ENCODE measurements at regions not wholly inside any gene's neighbourhood (a gene's known extent, or its start where the extent isn't known, plus 50 kb on each side); places are given as distances from the start of the nearest gene placed in this dataset.
"Not testable (repeated sequence)": the region's sequence is repeated elsewhere in the genome, so short reads cannot be mapped to it uniquely, and the experiment has no call there.

- no peak for DNase-seq
Measured at GRCh38 chr11:69572861-69573260, 68.1 kb upstream of the CCND1 start.

DNA sequence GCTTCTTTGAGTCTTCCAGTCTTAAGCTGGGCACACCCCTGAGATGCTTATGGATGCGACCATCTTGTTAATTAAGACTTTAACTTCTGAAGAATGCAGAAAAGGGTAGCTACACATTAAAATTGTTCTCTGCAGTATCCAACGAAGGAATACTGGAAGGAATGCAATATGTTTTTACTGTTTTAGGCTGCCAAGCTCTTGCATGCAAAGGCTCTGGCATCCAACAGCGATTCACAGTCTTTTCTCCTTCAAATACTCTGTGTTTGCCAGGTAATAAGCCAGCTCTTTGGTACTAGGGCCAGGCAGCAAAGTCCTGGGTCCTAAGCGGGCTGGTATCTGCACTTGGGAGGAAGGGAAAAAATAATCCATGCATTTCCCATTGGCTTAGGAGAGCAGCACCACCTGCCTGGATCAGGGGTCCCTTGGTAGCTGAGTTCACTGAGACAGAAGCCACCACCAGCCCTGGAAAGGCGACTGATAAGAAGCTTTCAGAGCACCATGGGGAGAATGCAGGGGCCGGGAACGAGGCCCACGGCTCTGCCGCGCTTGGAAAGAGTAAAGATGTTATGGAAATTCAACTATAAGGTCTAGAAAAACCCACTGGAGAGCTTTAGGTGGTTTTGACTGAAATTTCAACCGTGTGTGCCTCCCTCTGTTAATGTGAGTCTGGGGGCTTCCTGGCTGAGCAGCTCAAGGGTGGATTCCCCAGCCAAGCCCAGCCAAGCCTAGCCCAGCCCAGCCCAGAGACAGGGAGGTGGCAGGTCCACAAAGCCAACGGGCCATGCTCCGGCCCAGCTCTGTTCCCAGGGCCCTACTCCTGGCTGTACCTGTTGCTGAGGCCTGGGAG lies 67.0 kb upstream of the CCND1 start:
- DNase-seq = no peak

- DNase-seq = no peak
Measured at GRCh38 chr11:69574608-69575255, 66.2 kb upstream of the CCND1 start.

DNA sequence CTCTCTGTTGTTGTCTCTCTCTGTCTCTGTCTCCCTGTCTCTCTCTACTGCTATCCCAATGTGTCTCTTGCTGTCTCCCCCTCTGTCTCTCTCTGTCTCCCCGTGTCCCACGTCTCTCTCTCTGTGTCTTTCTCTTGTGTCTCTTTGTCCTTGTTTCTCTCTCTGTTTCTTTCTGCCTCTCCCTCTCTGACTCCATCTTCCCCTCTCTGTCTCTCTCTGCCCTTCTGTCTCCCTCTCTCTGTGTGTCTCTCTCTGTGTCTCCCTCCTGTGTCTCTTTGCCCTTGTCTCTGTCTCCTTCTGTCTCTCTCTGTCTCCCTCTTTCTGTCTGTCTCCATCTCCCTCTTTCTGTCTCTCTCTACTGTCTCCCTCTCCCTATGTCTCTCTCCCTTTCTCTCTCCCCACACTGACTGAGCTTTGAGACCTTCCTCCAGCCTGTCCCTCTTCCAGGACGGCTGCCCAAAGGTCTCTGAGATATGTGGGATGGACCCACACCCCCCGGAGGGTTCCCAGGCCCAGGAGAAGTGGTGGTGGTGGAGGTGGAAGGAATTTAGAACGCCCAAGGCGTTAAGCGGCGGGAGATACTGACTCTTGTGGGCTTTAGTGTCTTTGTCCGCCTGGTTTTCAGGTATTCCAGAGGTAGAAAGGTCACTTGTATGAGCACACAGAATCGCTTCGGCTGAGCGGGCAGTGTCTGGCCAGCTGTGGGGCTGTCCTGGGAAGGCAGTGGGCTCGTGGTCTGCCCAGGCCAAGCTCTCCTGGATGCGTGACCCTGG lies 65.5 kb upstream of the CCND1 start:
- DNase-seq = no peak

DNA sequence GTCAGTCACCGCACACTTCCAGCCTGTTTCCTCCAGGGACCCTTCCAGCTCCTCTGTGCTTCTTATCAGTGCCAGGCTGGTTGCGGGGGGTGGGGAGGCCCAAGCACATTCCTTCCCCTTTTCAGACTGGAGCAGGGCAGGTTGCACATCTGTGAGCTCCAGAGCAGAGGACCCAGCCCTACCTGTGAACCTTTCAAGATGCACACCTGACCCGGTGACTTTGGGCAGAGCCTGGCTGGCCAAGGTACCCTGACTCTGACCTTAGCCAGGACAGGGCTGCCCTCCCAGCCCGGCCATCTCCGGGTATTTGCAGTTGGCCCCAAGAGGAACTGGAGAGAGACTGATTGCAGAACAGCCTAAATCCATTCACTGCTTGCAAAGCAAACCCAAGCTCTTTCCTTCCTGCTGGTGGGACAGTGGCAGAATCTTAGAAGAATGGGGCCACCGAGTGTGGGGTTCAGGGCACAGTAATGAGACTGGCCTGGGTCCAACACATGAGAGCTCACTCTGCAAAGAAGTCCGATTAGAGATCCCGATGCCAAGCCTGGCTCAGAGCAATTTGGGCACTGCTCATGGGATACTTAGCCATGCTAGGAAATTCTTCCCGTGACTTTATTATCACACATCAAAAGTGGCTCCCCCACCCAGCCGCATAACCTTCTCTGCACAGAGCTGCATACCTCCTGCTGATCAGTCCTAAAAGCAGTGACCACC lies 64.7 kb upstream of the CCND1 start:
- peak; percentile 22 for DNase-seq

GRCh38 chr11:69578167-69578566 lies 62.8 kb upstream of the CCND1 start:
- DNase-seq = no peak

DNA sequence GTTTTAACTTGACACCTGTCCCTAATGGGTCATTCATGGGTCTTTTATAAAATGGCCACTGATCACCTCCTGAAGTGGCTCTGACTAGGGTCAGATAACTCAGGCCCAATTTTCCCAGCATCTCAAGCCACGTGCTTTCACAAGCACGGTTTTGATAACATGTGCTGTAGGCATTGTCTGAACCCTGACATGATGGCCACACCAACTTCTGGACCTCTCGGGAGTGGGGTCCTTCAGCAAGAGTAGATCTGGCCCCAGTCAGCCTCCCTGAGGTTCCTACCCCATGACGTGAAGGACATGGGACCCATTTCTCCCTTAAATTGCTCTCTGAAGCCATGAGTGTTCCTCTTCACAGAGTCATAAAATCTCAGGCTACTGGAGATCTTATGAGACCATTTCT lies 60.4 kb upstream of the CCND1 start:
- no peak for DNase-seq

- no peak for DNase-seq
Measured at GRCh38 chr11:69582756-69583467, 58.0 kb upstream of the CCND1 start.

GRCh38 chr11:69584160-69584559 lies 56.8 kb upstream of the CCND1 start:
- DNase-seq = no peak

DNA sequence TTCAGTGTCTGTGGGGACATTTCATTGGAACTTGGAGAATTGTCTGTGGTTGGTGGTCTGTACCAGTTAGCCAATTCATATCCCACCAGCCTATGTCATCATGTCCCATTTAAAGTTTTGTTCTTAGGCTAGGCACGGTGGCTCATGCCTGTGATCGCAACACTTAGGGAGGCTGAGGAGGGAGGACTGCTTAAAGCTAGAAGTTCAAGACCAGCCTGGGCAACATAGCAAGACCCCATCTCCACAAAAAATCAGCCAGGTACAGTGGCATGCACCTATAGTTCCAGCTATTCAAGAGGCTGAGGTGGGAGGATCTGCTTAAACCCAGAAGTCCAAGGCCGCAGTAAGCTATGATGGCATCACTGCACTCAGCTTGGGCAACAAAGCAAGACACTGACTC lies 55.6 kb upstream of the CCND1 start:
- DNase-seq = no peak

DNA sequence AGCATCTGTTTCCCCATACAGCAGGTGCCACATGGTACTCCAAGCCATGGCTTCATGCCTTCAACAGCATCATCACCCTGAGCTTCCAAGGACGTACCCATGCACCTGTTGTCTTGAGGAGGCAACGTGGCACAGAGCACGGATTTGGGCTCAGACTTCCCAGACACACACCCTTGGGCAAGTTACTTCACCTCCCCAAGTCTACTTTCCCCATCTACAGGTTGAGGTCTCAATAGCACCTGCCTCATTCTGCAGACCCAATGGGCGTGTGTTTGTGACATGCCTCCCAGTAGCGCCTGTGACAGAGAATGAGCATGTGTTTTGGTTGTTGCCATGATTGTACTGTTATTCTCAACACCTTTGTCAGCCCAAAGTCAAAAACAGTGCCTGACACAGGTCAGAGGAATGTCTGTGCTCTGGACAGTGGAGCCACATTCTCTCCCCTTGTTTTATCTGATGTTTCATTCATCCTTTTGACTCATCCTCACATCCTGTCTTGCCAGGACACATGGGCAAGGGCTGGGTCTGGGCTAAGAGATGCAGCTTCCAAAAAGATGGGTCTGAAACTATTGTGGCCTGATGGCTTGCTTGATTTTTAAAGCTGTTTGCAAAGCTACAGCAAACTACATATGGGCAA lies 53.4 kb upstream of the CCND1 start:
- no peak for DNase-seq

DNA sequence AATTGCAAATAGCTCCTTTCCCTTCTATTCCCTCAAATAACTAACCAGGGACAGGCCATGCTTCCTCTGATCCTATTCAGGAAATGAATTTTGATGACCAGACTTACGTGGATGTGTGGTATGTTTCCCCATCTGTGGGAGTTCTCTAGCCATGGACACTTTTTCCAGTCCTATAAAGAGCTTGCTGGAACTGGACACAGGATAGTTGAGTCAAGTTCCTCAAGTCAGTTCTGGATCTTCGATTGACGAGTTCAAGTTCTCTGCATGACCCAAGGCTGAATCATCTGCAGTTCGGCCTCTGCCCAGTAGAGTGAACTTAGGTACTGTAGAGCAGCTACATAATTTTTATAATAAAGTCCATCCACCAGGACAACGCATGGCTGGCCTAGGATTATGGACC lies 52.7 kb upstream of the CCND1 start:
- DNase-seq = no peak

- not testable (repeated sequence) for DNase-seq
Measured at GRCh38 chr11:69590088-69590487, 50.9 kb upstream of the CCND1 start.

Data from hematopoietic multipotent progenitor cell treated with erythropoietin and hydrocortisone succinate and interleukin-3 and kit ligand, for 8 days (in vitro differentiated cells).